Fibroblast of pulmonary artery (primary cell): ENCODE measurements at regions not wholly inside any gene's neighbourhood (a gene's known extent, or its start where the extent isn't known, plus 50 kb on each side); places are given as distances from the start of the nearest gene placed in this dataset.

Experiments
- DNase-seq: peaks from one replicate; pipeline ENCODE4 v3.0.0-alpha.2; 2010; ENCODE audit warnings: low read depth
- H3K4me3 ChIP-seq: replicated peaks from 2 replicates; pipeline ENCODE4 v1.5.1; 2011; ENCODE audit warnings: low read depth, mild to moderate bottlenecking, control low read depth, low read length, moderate library complexity
- CTCF ChIP-seq: IDR thresholded peaks from 2 replicates; pipeline ENCODE4 v1.5.1; 2011; ENCODE audit warnings: mild to moderate bottlenecking, control low read depth, low read length, inconsistent platforms; ENCODE audit errors: missing control alignments

GRCh38 chr2:75964646-75965045 is 253.9 kb upstream of the GCFC2 start:
- no peak for DNase-seq
- H3K4me3 ChIP-seq: no peak overlapping the region
- no peak for TF ChIP-seq CTCF

GRCh38 chr2:75960472-75961009 is 249.8 kb upstream of the GCFC2 start:
- no peak overlapping the region for H3K4me3 ChIP-seq
- TF ChIP-seq CTCF: no peak
- no peak for DNase-seq

GRCh38 chr2:75959724-75960471 is 249.2 kb upstream of the GCFC2 start:
- no peak for TF ChIP-seq CTCF
- no peak for DNase-seq

GRCh38 chr2:75954761-75955160 is 244.0 kb upstream of the GCFC2 start:
- no peak overlapping the region for H3K4me3 ChIP-seq
- no peak for TF ChIP-seq CTCF
- no peak for DNase-seq

More at GRCh38 chr2:75959724-75960471, 249.2 kb upstream of the GCFC2 start:
- H3K4me3 ChIP-seq: no peak overlapping the region

GRCh38 chr2:75952173-75952572 is 241.5 kb upstream of the GCFC2 start:
- TF ChIP-seq CTCF: no peak
- no peak overlapping the region for H3K4me3 ChIP-seq
- DNase-seq: no peak

- TF ChIP-seq CTCF: no peak
- H3K4me3 ChIP-seq: no peak overlapping the region
- no peak for DNase-seq
Observed at GRCh38 chr2:75949385-75950030, 238.8 kb upstream of the GCFC2 start.
